Trophoblast cell (in vitro differentiated cells and primary cell): ENCODE measurements at regions not wholly inside any gene's neighbourhood (a gene's known extent, or its start where the extent isn't known, plus 50 kb on each side); places are given as distances from the start of the nearest gene placed in this dataset.

ENCODE experiments used
- DNase-seq, 2 donors: peaks; one replicate each; pipeline ENCODE4 v3.0.0-alpha.2; 2016
- H2AFZ ChIP-seq: 2 replicates; pipeline ENCODE4 v1.6.1; 2013; ENCODE audit warnings: low read length, moderate library complexity, mild to moderate bottlenecking; ENCODE audit not compliant: insufficient read depth, poor library complexity
- H2AK5ac ChIP-seq: 2 replicates; pipeline ENCODE4 v1.6.1; 2013; ENCODE audit warnings: mild to moderate bottlenecking, low read length
- H2BK120ac ChIP-seq: 2 replicates; pipeline ENCODE4 v1.6.1; 2013; ENCODE audit warnings: low read length, mild to moderate bottlenecking, moderate library complexity; ENCODE audit not compliant: insufficient read depth, poor library complexity
- H2BK12ac ChIP-seq: 2 replicates; pipeline ENCODE4 v1.6.1; 2013; ENCODE audit warnings: mild to moderate bottlenecking, low read length, moderate library complexity
- H2BK5ac ChIP-seq: 2 replicates; pipeline ENCODE4 v1.6.1; 2013; ENCODE audit warnings: low read length, low read depth, moderate library complexity, mild to moderate bottlenecking; ENCODE audit not compliant: poor library complexity
- H3K14ac ChIP-seq: 2 replicates; pipeline ENCODE4 v1.6.1; 2013; ENCODE audit warnings: mild to moderate bottlenecking, low read length
- H3K18ac ChIP-seq: 2 replicates; pipeline ENCODE4 v1.6.1; 2013; ENCODE audit warnings: mild to moderate bottlenecking, low read length
- H3K23ac ChIP-seq: 2 replicates; pipeline ENCODE4 v1.6.1; 2013; ENCODE audit warnings: low read length
- H3K27ac ChIP-seq: 2 replicates; pipeline ENCODE4 v1.5.1; 2013; ENCODE audit warnings: low read depth, mild to moderate bottlenecking, inconsistent platforms, low read length, moderate library complexity
- H3K27me3 ChIP-seq: 2 replicates; pipeline ENCODE4 v1.6.1; 2013; ENCODE audit warnings: inconsistent platforms, mild to moderate bottlenecking, low read length, moderate library complexity; ENCODE audit not compliant: insufficient read depth
- H3K36me3 ChIP-seq, 2 experiments: 1 replicate in 1 of 2; 2 replicates in 1 of 2; pipeline ENCODE4 v1.6.1; 2013; ENCODE audit warnings: low read length in 2 of 2, mild to moderate bottlenecking in 2 of 2, moderate library complexity in 1 of 2; ENCODE audit not compliant: insufficient read depth in 2 of 2, control insufficient read depth in 1 of 2
- H3K4ac ChIP-seq: 2 replicates; pipeline ENCODE4 v1.6.1; 2013; ENCODE audit warnings: low read depth, mild to moderate bottlenecking, low read length, moderate library complexity
- H3K4me1 ChIP-seq, 2 experiments: 1 replicate in 1 of 2; 2 replicates in 1 of 2; pipeline ENCODE4 v1.6.1; 2013; ENCODE audit warnings: low read length in 2 of 2, mild to moderate bottlenecking in 2 of 2, moderate library complexity in 1 of 2; ENCODE audit not compliant: insufficient read depth in 2 of 2, control insufficient read depth in 1 of 2
- H3K4me2 ChIP-seq: 2 replicates; pipeline ENCODE4 v1.6.1; 2013; ENCODE audit warnings: inconsistent platforms, mild to moderate bottlenecking, low read length, moderate library complexity
- H3K4me3 ChIP-seq: 2 replicates; pipeline ENCODE4 v1.5.1; 2013; ENCODE audit warnings: mild to moderate bottlenecking, low read depth, low read length, inconsistent platforms
- H3K79me1 ChIP-seq: one replicate; pipeline ENCODE4 v1.6.1; 2013; ENCODE audit warnings: low read length
- H3K79me2 ChIP-seq: 2 replicates; pipeline ENCODE4 v1.6.1; 2013; ENCODE audit warnings: low read length, mild to moderate bottlenecking; ENCODE audit not compliant: control insufficient read depth, insufficient read depth, poor library complexity
- H3K9ac ChIP-seq: 2 replicates; pipeline ENCODE4 v1.6.1; 2013; ENCODE audit warnings: mild to moderate bottlenecking, low read length
- H3K9me3 ChIP-seq: 2 replicates; pipeline ENCODE4 v1.6.1; 2013; ENCODE audit warnings: low read depth, mild to moderate bottlenecking, control low read depth, inconsistent platforms, low read length; ENCODE audit not compliant: insufficient read depth
- H4K12ac ChIP-seq: 2 replicates; pipeline ENCODE4 v1.6.1; 2013; ENCODE audit warnings: low read depth, mild to moderate bottlenecking, low read length, moderate library complexity
- H4K8ac ChIP-seq: 2 replicates; pipeline ENCODE4 v1.6.1; 2013; ENCODE audit warnings: low read depth, mild to moderate bottlenecking, low read length, moderate library complexity
- H4K91ac ChIP-seq: one replicate; pipeline ENCODE4 v1.6.1; 2013; ENCODE audit warnings: low read depth, mild to moderate bottlenecking, low read length, moderate library complexity
- WGBS: extraction: QIAGEN DNeasy Blood & Tissue Kit; methylation state at CpG from one replicate; pipeline ENCODE4 v1.1.7; 2013; ENCODE audit warnings: missing lambda C conversion rate; ENCODE audit not compliant: insufficient read length, insufficient coverage; ENCODE audit errors: extremely low coverage; 5-methylcytosine and 5-hydroxymethylcytosine counted together

DNA sequence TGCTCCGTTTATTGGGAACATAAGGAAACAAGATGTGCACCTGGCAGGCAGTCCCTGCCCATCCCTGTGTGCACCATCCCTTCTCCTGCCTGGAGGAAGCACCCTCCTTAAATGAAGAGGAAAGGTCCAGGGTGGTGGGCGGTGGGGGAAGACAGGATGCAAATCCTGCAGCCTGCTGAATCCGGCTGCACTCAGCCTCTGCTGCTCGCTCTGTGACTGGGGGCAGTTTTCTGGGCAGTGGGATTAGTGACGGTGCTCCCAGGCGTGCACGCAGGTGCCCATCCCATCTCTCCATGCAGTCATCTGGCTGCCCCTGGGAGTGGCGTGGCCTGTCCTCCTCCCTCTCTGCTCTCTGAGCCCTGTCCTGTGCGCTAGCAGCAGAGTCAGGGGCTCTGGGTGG lies 371.3 kb upstream of the MYT1L start:
- no peak overlapping the region for H3K18ac ChIP-seq
- no peaks in the 10 kb centered on the region for H3K79me2 ChIP-seq
- no peak overlapping the region for H2BK5ac ChIP-seq
- no peaks in the 10 kb centered on the region for H3K36me3 ChIP-seq
- H2BK120ac ChIP-seq, result no peak overlapping the region
- H3K4me3 ChIP-seq, result no peak overlapping the region
- no CpG with 5 or more reads among the region's 9 CpGs for WGBS
- no peaks in the 10 kb centered on the region for H3K4me1 ChIP-seq
- no peaks in the 10 kb centered on the region for H3K27me3 ChIP-seq
- no peak overlapping the region for H2BK12ac ChIP-seq
- no peak overlapping the region for H3K9ac ChIP-seq
- H2AFZ ChIP-seq, result no peak overlapping the region
- DNase-seq, result no peak
- H3K23ac ChIP-seq, result no peak overlapping the region
- no peaks in the 10 kb centered on the region for H3K79me1 ChIP-seq
- no peak overlapping the region for H3K27ac ChIP-seq
- no peaks in the 10 kb centered on the region for H3K9me3 ChIP-seq
- no peak overlapping the region for H3K4me2 ChIP-seq
- no peak overlapping the region for H4K8ac ChIP-seq
- no peak overlapping the region for H4K12ac ChIP-seq
- H2AK5ac ChIP-seq, result no peak overlapping the region
- no peak overlapping the region for H3K14ac ChIP-seq
- H3K4ac ChIP-seq, result no peak overlapping the region
- H4K91ac ChIP-seq, result no peak overlapping the region

DNA sequence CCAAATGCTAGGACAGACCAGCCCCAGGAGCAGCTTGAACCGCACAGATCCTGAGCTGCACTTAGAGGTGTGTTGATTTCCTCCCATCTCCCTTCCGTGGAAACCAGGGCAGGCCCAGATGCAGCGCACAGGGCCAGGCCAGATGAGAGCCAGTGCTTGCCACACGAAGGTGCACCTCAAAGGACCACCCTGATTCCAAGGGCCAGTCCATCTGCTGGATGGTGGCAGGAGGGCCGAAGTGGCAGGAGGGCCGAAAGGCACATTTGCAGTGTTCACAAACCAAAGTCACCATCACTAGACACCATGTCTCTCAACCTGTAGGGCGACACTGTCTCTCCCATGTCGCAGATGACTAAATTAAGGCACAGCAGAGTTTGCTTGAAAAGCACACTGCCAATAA lies 370.7 kb upstream of the MYT1L start:
- Histone ChIP-seq H4K8ac (no peak overlapping the region), H2AK5ac (no peak overlapping the region), H3K79me2 (no peaks in the 10 kb centered on the region), H4K12ac (no peak overlapping the region), H3K14ac (no peak overlapping the region), H2AFZ (no peak overlapping the region), H3K79me1 (no peaks in the 10 kb centered on the region), H3K9me3 (no peaks in the 10 kb centered on the region), H4K91ac (no peak overlapping the region), H3K27ac (no peak overlapping the region), H3K27me3 (no peaks in the 10 kb centered on the region), H3K4me1 (no peaks in the 10 kb centered on the region), H3K4me2 (no peak overlapping the region), H3K9ac (no peak overlapping the region), H3K23ac (no peak overlapping the region), H3K36me3 (no peaks in the 10 kb centered on the region), H3K4me3 (no peak overlapping the region), H2BK5ac (no peak overlapping the region), H2BK120ac (no peak overlapping the region), H2BK12ac (no peak overlapping the region), H3K4ac (no peak overlapping the region), H3K18ac (no peak overlapping the region)
- no peak for DNase-seq
- no CpG with 5 or more reads among the region's 8 CpGs for WGBS

GRCh38 chr2:2701176-2701781 lies 370.2 kb upstream of the MYT1L start:
- H4K91ac ChIP-seq, result no peak overlapping the region
- no peak overlapping the region for H3K18ac ChIP-seq
- no peak overlapping the region for H3K4me3 ChIP-seq
- H3K9ac ChIP-seq, result no peak overlapping the region
- no peak overlapping the region for H3K27ac ChIP-seq
- H3K9me3 ChIP-seq, result no peaks in the 10 kb centered on the region
- no peak overlapping the region for H2BK5ac ChIP-seq
- H3K79me1 ChIP-seq, result no peaks in the 10 kb centered on the region
- H3K23ac ChIP-seq, result no peak overlapping the region
- DNase-seq, result no peak
- no peak overlapping the region for H4K8ac ChIP-seq
- no peak overlapping the region for H2BK12ac ChIP-seq
- H2AK5ac ChIP-seq, result no peak overlapping the region
- no peak overlapping the region for H3K4me2 ChIP-seq
- no peaks in the 10 kb centered on the region for H3K27me3 ChIP-seq
- H3K4me1 ChIP-seq, result no peaks in the 10 kb centered on the region
- H4K12ac ChIP-seq, result no peak overlapping the region
- no peaks in the 10 kb centered on the region for H3K36me3 ChIP-seq
- H2BK120ac ChIP-seq, result no peak overlapping the region
- WGBS, result no CpG with 5 or more reads among the region's 22 CpGs
- no peak overlapping the region for H2AFZ ChIP-seq
- no peak overlapping the region for H3K4ac ChIP-seq
- H3K79me2 ChIP-seq, result no peaks in the 10 kb centered on the region
- H3K14ac ChIP-seq, result no peak overlapping the region

DNA sequence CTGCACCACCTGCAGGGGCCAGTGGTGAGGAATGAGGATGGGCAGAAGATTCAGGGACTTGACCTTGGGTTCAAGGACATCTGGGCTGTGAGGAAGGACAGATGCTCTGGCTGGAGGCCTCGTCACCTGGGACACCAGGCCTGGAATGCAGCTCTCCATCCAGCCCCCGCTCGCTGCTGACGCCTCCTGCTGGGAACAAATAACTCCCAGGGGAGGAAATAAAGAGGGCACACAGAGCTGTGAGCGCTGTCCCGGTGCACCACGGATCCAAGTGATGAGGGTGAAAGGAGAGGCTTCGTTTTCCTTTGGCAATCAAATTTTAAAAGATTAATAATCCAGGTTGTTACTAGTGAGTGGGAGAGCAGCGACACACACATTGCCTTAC lies 368.0 kb upstream of the MYT1L start:
- Histone ChIP-seq H3K18ac (no peak overlapping the region), H2BK12ac (no peak overlapping the region), H3K14ac (no peak overlapping the region), H2BK120ac (no peak overlapping the region), H4K8ac (no peak overlapping the region), H3K4me3 (no peak overlapping the region), H4K12ac (no peak overlapping the region), H3K36me3 (no peaks in the 10 kb centered on the region), H3K4me2 (no peak overlapping the region), H3K23ac (no peak overlapping the region), H3K9ac (no peak overlapping the region), H2BK5ac (no peak overlapping the region), H4K91ac (no peak overlapping the region), H2AFZ (no peak overlapping the region), H3K4ac (no peak overlapping the region), H2AK5ac (no peak overlapping the region), H3K9me3 (no peaks in the 10 kb centered on the region), H3K27me3 (no peaks in the 10 kb centered on the region), H3K4me1 (no peaks in the 10 kb centered on the region), H3K79me2 (no peaks in the 10 kb centered on the region), H3K27ac (no peak overlapping the region), H3K79me1 (no peaks in the 10 kb centered on the region)
- DNase-seq, result no peak
- no CpG with 5 or more reads among the region's 9 CpGs for WGBS
